ENCODE measurements at regions not wholly inside any gene's neighbourhood (a gene's known extent, or its start where the extent isn't known, plus 50 kb on each side); places are given as distances from the start of the nearest gene placed in this dataset.

- H3K9ac ChIP-seq (ENCODE audit: low read depth in 1 of 2, low read length in 2 of 2), result no peak overlapping the region
- no peak for TF ChIP-seq EGR1 (IDR thresholded peaks at IDR 0.05; ENCODE audit: low read depth in 2 of 2)
- no peak for TF ChIP-seq TAF1 (conservative IDR thresholded peaks at IDR 0.05)
- no peak for TF ChIP-seq FOXA1 (IDR thresholded peaks at IDR 0.05)
- no peak for TF ChIP-seq JUND (IDR thresholded peaks at IDR 0.05)
- no peak for TF ChIP-seq SP1 (IDR thresholded peaks at IDR 0.05)
- no peak for TF ChIP-seq ZBTB33 (IDR thresholded peaks at IDR 0.05)
- TF ChIP-seq RAD21 (IDR thresholded peaks at IDR 0.05), result no peak
- no peak for TF ChIP-seq HNF4A (conservative IDR thresholded peaks at IDR 0.05)
- no peak for TF ChIP-seq REST (IDR thresholded peaks at IDR 0.05)
- TF ChIP-seq GABPA (IDR thresholded peaks at IDR 0.05 in 1 of 2, conservative IDR thresholded peaks at IDR 0.05 in 1 of 2), result no peak
- no peak for TF ChIP-seq MAX (IDR thresholded peaks at IDR 0.05)
- TF ChIP-seq RXRA (IDR thresholded peaks at IDR 0.05), result no peak
- no peak for TF ChIP-seq NR2F2 (IDR thresholded peaks at IDR 0.05)
- TF ChIP-seq ATF3 (IDR thresholded peaks at IDR 0.05), result no peak
- no peak for TF ChIP-seq FOXA2 (IDR thresholded peaks at IDR 0.05)
- TF ChIP-seq CTCF (IDR thresholded peaks at IDR 0.05; ENCODE audit: low read depth, low read length, missing input control), result no peak
- TF ChIP-seq HNF4G (IDR thresholded peaks at IDR 0.05), result no peak
- no peak for DNase-seq (ENCODE audit: low spot score)
- no peaks in the 10 kb centered on the region for H3K9me3 ChIP-seq (ENCODE audit: control insufficient read depth in 4 of 4, low read length in 3 of 4)
- no peak overlapping the region for H3K4me3 ChIP-seq (ENCODE audit: low read depth in 1 of 3, low read length in 3 of 3)
- H3K36me3 ChIP-seq (ENCODE audit: control insufficient read depth in 4 of 4, insufficient read depth in 3 of 4, low read depth in 1 of 4, low read length in 3 of 4), result no peaks in the 10 kb centered on the region
- H3K27ac ChIP-seq (ENCODE audit: low read depth in 1 of 2, low read length in 2 of 2), result no peak overlapping the region
- 72% methylated on average over 7 of the region's 7 CpGs for WGBS
- no peaks in the 10 kb centered on the region for H3K4me1 ChIP-seq (ENCODE audit: control insufficient read depth in 4 of 4, insufficient read depth in 4 of 4, low read length in 3 of 4)
- no peaks in the 10 kb centered on the region for H3K27me3 ChIP-seq (ENCODE audit: control insufficient read depth in 4 of 4, insufficient read depth in 4 of 4, low read length in 3 of 4)
Measured at GRCh38 chr14:87864356-87865270, 128.4 kb downstream of the GALC start.
